ENCODE measurements at regions not wholly inside any gene's neighbourhood (a gene's known extent, or its start where the extent isn't known, plus 50 kb on each side); places are given as distances from the start of the nearest gene placed in this dataset.

- TF ChIP-seq ZC3H10 (CRISPR knock-in tag; IDR thresholded peaks at IDR 0.05) (no peak), CSRNP3 (CRISPR knock-in tag; IDR thresholded peaks at IDR 0.05) (no peak), ZNF70 (CRISPR knock-in tag; IDR thresholded peaks at IDR 0.05) (no peak)
- no peak for ATAC-seq
These were observed 730.9 kb downstream of the NR2F2 start for GRCh38 chr15:97061392-97061791.

GRCh38 chr15:97071668-97072067 is 741.2 kb downstream of the NR2F2 start:
- no peak for TF ChIP-seq ZNF70 (CRISPR knock-in tag; IDR thresholded peaks at IDR 0.05)
- TF ChIP-seq CREB5 (CRISPR knock-in tag; IDR thresholded peaks at IDR 0.05; ENCODE audit: low read depth), result no peak
- no peak for TF ChIP-seq ZC3H10 (CRISPR knock-in tag; IDR thresholded peaks at IDR 0.05)
- no peak for TF ChIP-seq TSHZ2 (CRISPR knock-in tag; IDR thresholded peaks at IDR 0.05)
- ATAC-seq, result no peak

GRCh38 chr15:97072545-97072944 is 742.0 kb downstream of the NR2F2 start:
- ATAC-seq, result no peak
- no peak for TF ChIP-seq ISL1 (CRISPR knock-in tag; IDR thresholded peaks at IDR 0.05)
- TF ChIP-seq ZNF8 (CRISPR knock-in tag; IDR thresholded peaks at IDR 0.05), result no peak
- TF ChIP-seq ESRRG (CRISPR knock-in tag; IDR thresholded peaks at IDR 0.05), result no peak
- no peak for TF ChIP-seq ZNF70 (CRISPR knock-in tag; IDR thresholded peaks at IDR 0.05)
- no peak for TF ChIP-seq TCF4 (CRISPR knock-in tag; IDR thresholded peaks at IDR 0.05; ENCODE audit: borderline replicate concordance)
- TF ChIP-seq SNAI2 (CRISPR knock-in tag; IDR thresholded peaks at IDR 0.05), result no peak
- TF ChIP-seq ZNF565 (CRISPR knock-in tag; conservative IDR thresholded peaks at IDR 0.05; ENCODE audit: low read depth), result no peak
- TF ChIP-seq BACH2 (CRISPR knock-in tag; IDR thresholded peaks at IDR 0.05; ENCODE audit: borderline replicate concordance), result no peak
- no peak for TF ChIP-seq CREB5 (CRISPR knock-in tag; IDR thresholded peaks at IDR 0.05; ENCODE audit: low read depth)
- TF ChIP-seq TOX (CRISPR knock-in tag; IDR thresholded peaks at IDR 0.05; ENCODE audit: borderline replicate concordance), result no peak
- no peak for TF ChIP-seq CSDC2 (CRISPR knock-in tag; IDR thresholded peaks at IDR 0.05)
- TF ChIP-seq TSHZ2 (CRISPR knock-in tag; IDR thresholded peaks at IDR 0.05), result no peak
- TF ChIP-seq RARB (CRISPR knock-in tag; IDR thresholded peaks at IDR 0.05), result no peak
- no peak for TF ChIP-seq CSRNP3 (CRISPR knock-in tag; IDR thresholded peaks at IDR 0.05)

- no peak for TF ChIP-seq ARNTL (CRISPR knock-in tag; IDR thresholded peaks at IDR 0.05; ENCODE audit: borderline replicate concordance, low read depth)
- TF ChIP-seq ZFP30 (CRISPR knock-in tag; IDR thresholded peaks at IDR 0.05), result no peak
These were observed 745.5 kb downstream of the NR2F2 start for GRCh38 chr15:97076011-97076410.

More at GRCh38 chr15:97076011-97076410, 745.5 kb downstream of the NR2F2 start:
- no peak for ATAC-seq

Data from SK-N-SH treated with all-trans-retinoic acid at 6 μM for 48 hours (cell line).